GM18505 (cell line): ENCODE measurements at regions not wholly inside any gene's neighbourhood (a gene's known extent, or its start where the extent isn't known, plus 50 kb on each side); places are given as distances from the start of the nearest gene placed in this dataset.

Experiments
- ATAC-seq: cut with Tn5 transposase; IDR thresholded peaks from one replicate; pipeline ENCODE4 v1.9.1; 2021; ENCODE audit not compliant: unreplicated experiment
- POLR2A ChIP-seq: IDR thresholded peaks from 4 replicates; pipeline ENCODE4 v1.6.1; 2011; ENCODE audit warnings: borderline replicate concordance; ENCODE audit not compliant: insufficient read depth, insufficient read length; ENCODE audit errors: extremely low read depth

- no peak for ATAC-seq
- no peak for TF ChIP-seq POLR2A
These were observed 208.5 kb upstream of the TUT7 start for GRCh38 chr9:86562691-86563090.

GRCh38 chr9:86557918-86558317 is 203.7 kb upstream of the TUT7 start:
- ATAC-seq, result no peak
- no peak for TF ChIP-seq POLR2A

GRCh38 chr9:86557063-86557766 is 203.0 kb upstream of the TUT7 start:
- no peak for TF ChIP-seq POLR2A
- no peak for ATAC-seq

GRCh38 chr9:86555661-86556060 is 201.5 kb upstream of the TUT7 start:
- no peak for ATAC-seq
- TF ChIP-seq POLR2A, result no peak

GRCh38 chr9:86550401-86550800 is 196.2 kb upstream of the TUT7 start:
- ATAC-seq, result no peak

GRCh38 chr9:86549920-86550319 is 195.7 kb upstream of the TUT7 start:
- no peak for TF ChIP-seq POLR2A
- ATAC-seq, result no peak

More at GRCh38 chr9:86550401-86550800, 196.2 kb upstream of the TUT7 start:
- TF ChIP-seq POLR2A, result no peak

- no peak for ATAC-seq
- no peak for TF ChIP-seq POLR2A
These were observed 195.2 kb upstream of the TUT7 start for GRCh38 chr9:86549401-86549811.

GRCh38 chr9:86548220-86548619 is 194.0 kb upstream of the TUT7 start:
- TF ChIP-seq POLR2A, result no peak
- no peak for ATAC-seq

- TF ChIP-seq POLR2A, result no peak
- no peak for ATAC-seq
These were observed 193.4 kb upstream of the TUT7 start for GRCh38 chr9:86547571-86547970.

- no peak for TF ChIP-seq POLR2A
These were observed 192.5 kb upstream of the TUT7 start for GRCh38 chr9:86546712-86547111.

GRCh38 chr9:86545090-86545489 is 190.9 kb upstream of the TUT7 start:
- ATAC-seq, result no peak
- no peak for TF ChIP-seq POLR2A

More at GRCh38 chr9:86546712-86547111, 192.5 kb upstream of the TUT7 start:
- ATAC-seq, result no peak

GRCh38 chr9:86541014-86541570 is 186.9 kb upstream of the TUT7 start:
- TF ChIP-seq POLR2A, result no peak
- no peak for ATAC-seq

- TF ChIP-seq POLR2A, result no peak
- no peak for ATAC-seq
These were observed 181.3 kb upstream of the TUT7 start for GRCh38 chr9:86535406-86535915.

GRCh38 chr9:86534572-86535258 is 180.5 kb upstream of the TUT7 start:
- no peak for ATAC-seq
- no peak for TF ChIP-seq POLR2A
